SH-SY5Y (cell line): ENCODE measurements at regions not wholly inside any gene's neighbourhood (a gene's known extent, or its start where the extent isn't known, plus 50 kb on each side); places are given as distances from the start of the nearest gene placed in this dataset.

Experiments
- GATA2 ChIP-seq: IDR thresholded peaks from 2 replicates; pipeline ENCODE4 v1.6.1; 2011; ENCODE audit warnings: mild to moderate bottlenecking, low read depth, low read length
- GATA3 ChIP-seq: IDR thresholded peaks from 2 replicates; pipeline ENCODE4 v1.6.1; 2011; ENCODE audit warnings: low read depth, mild to moderate bottlenecking, low read length, moderate library complexity

GRCh38 chr4:115370012-115370411, 256.6 kb upstream of the NDST4 start:
- TF ChIP-seq GATA2 (no peak), GATA3 (no peak)
